Psoas muscle (tissue), 7 donors: ENCODE measurements at regions not wholly inside any gene's neighbourhood (a gene's known extent, or its start where the extent isn't known, plus 50 kb on each side); places are given as distances from the start of the nearest gene placed in this dataset.

ENCODE experiments used
- ATAC-seq, 4 donors: fragments of 200-7000 bp; cut with Tn5 transposase; one replicate each; pipeline ENCODE4 v1.9.1; 2020; ENCODE audit warnings: moderate library complexity in 3 of 4, mild to moderate bottlenecking in 2 of 4
- DNase-seq, 2 donors: peaks; one replicate each; pipeline ENCODE4 v3.0.0-alpha.2; 2020
- H3K27ac ChIP-seq: fragments of 200-600 bp; one replicate; pipeline ENCODE4 v1.8.0; 2022
- H3K27me3 ChIP-seq, 3 donors: fragments of 200-600 bp in 1 of 3; one replicate each; pipeline versions ENCODE4 v1.6.1 to v1.8.0; 2013 to 2022; ENCODE audit warnings: low read length in 2 of 3, mild to moderate bottlenecking in 2 of 3, moderate library complexity in 1 of 3; ENCODE audit not compliant: insufficient read depth in 3 of 3
- H3K36me3 ChIP-seq, 2 donors: fragments of 200-600 bp in 1 of 2; one replicate each; pipeline versions ENCODE4 v1.6.1 to v1.8.0; 2013 to 2022; ENCODE audit warnings: low read depth in 1 of 2, mild to moderate bottlenecking in 1 of 2, moderate library complexity in 1 of 2; ENCODE audit not compliant: insufficient read depth in 1 of 2
- H3K4me1 ChIP-seq: fragments of 200-600 bp; one replicate; pipeline ENCODE4 v1.8.0; 2022
- H3K4me3 ChIP-seq: fragments of 200-600 bp; one replicate; pipeline ENCODE4 v1.8.0; 2022; ENCODE audit warnings: mild to moderate bottlenecking
- H3K9me3 ChIP-seq: fragments of 200-600 bp; one replicate; pipeline ENCODE4 v1.8.0; 2022
- CTCF ChIP-seq: fragments of 200-600 bp; IDR thresholded peaks from one replicate; pipeline ENCODE4 v1.8.0; 2022; ENCODE audit warnings: antibody characterized with exemption
- WGBS, 3 donors: extraction: QIAGEN DNeasy Blood & Tissue Kit; methylation state at CpG; one replicate each; pipeline versions ENCODE4 v1.1.6 to v1.1.7; 2013; 5-methylcytosine and 5-hydroxymethylcytosine counted together
- intact Hi-C, 2 donors: fragments of 100-400 bp; cut with DNase I; formaldehyde crosslinking; loops; one replicate each; pipeline versions ENCODE4 v1.11.0 to v1.14.2; 2022
- donor health status: healthy with polysubstance abuse.
- donor health status: DM: no; HTN: no; CAD: no; lungs with moderate emphysema.
- donor health status: Bipolar disorder and iron deficiency.
- donor health status: healthy.
- donor health status: DM: yes; HTN: yes; CAD: no.
- donor health status: DM: no; HTN: no; CAD: no.
- donor health status: DM: yes; HTN: yes; CAD: no.

GRCh38 chr10:59575269-59575668, 134.4 kb downstream of the SLC16A9 start:
- intact Hi-C loops = no loop called here
- no peak overlapping the region for H3K27ac ChIP-seq
- no peak for DNase-seq
- no peak overlapping the region for H3K4me3 ChIP-seq
- H3K36me3 ChIP-seq = no peaks in the 10 kb centered on the region
- no peak for TF ChIP-seq CTCF
- H3K4me1 ChIP-seq = no peaks in the 10 kb centered on the region
- ATAC-seq = no peak
- H3K27me3 ChIP-seq = no peaks in the 10 kb centered on the region
- H3K9me3 ChIP-seq = no peaks in the 10 kb centered on the region

GRCh38 chr10:59563531-59563930, 146.1 kb downstream of the SLC16A9 start:
- TF ChIP-seq CTCF = no peak
- H3K4me1 ChIP-seq = no peaks in the 10 kb centered on the region
- no peak overlapping the region for H3K4me3 ChIP-seq
- H3K36me3 ChIP-seq = no peaks in the 10 kb centered on the region
- no peak overlapping the region for H3K27ac ChIP-seq
- ATAC-seq (no peak), DNase-seq (no peak)
- WGBS, 3 donors = 81 to 91% (median 81%) methylated on average over 1 of the region's 1 CpG
- intact Hi-C loops = no loop called here
- no peaks in the 10 kb centered on the region for H3K9me3 ChIP-seq
- H3K27me3 ChIP-seq = peaks cover 0 to 6% (median 0%) of the 10 kb centered on the region in 3 donors

GRCh38 chr10:59562126-59562525, 147.5 kb downstream of the SLC16A9 start:
- Histone ChIP-seq H3K27ac (no peak overlapping the region), H3K4me1 (no peaks in the 10 kb centered on the region), H3K27me3 (peaks cover 0 to 6% (median 0%) of the 10 kb centered on the region in 3 donors), H3K9me3 (no peaks in the 10 kb centered on the region), H3K4me3 (no peak overlapping the region), H3K36me3 (no peaks in the 10 kb centered on the region)
- WGBS, 3 donors = 21 to 56% (median 27%) methylated on average over 3 of the region's 3 CpGs
- ATAC-seq = no peak
- TF ChIP-seq CTCF = no peak
- intact Hi-C loops = no loop called here
- DNase-seq = no peak

- DNase-seq = no peak
- H3K27ac ChIP-seq = no peak overlapping the region
These were observed 148.1 kb downstream of the SLC16A9 start for GRCh38 chr10:59561477-59562121.

More at GRCh38 chr10:59561477-59562121, 148.1 kb downstream of the SLC16A9 start:
- Histone ChIP-seq H3K36me3 (no peaks in the 10 kb centered on the region), H3K27me3 (peaks cover 0 to 6% (median 0%) of the 10 kb centered on the region in 3 donors), H3K9me3 (no peaks in the 10 kb centered on the region), H3K4me1 (no peaks in the 10 kb centered on the region), H3K4me3 (no peak overlapping the region)
- intact Hi-C loops = no loop called here
- 34 to 64% (median 61%) methylated on average over 3 of the region's 3 CpGs for WGBS, 3 donors
- no peak for TF ChIP-seq CTCF
- ATAC-seq = no peak
